ENCODE measurements at regions not wholly inside any gene's neighbourhood (a gene's known extent, or its start where the extent isn't known, plus 50 kb on each side); places are given as distances from the start of the nearest gene placed in this dataset.

GRCh38 chr15:62269504-62269903, 104.4 kb upstream of the C2CD4B start:
- no peak overlapping the region for H3K4me3 ChIP-seq (ENCODE audit: control insufficient read depth, low read depth, low read length)
- DNase-seq (ENCODE audit: low read depth): no peak
- TF ChIP-seq, protein P1, sequence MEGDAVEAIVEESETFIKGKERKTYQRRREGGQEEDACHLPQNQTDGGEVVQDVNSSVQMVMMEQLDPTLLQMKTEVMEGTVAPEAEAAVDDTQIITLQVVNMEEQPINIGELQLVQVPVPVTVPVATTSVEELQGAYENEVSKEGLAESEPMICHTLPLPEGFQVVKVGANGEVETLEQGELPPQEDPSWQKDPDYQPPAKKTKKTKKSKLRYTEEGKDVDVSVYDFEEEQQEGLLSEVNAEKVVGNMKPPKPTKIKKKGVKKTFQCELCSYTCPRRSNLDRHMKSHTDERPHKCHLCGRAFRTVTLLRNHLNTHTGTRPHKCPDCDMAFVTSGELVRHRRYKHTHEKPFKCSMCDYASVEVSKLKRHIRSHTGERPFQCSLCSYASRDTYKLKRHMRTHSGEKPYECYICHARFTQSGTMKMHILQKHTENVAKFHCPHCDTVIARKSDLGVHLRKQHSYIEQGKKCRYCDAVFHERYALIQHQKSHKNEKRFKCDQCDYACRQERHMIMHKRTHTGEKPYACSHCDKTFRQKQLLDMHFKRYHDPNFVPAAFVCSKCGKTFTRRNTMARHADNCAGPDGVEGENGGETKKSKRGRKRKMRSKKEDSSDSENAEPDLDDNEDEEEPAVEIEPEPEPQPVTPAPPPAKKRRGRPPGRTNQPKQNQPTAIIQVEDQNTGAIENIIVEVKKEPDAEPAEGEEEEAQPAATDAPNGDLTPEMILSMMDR (IDR thresholded peaks at IDR 0.05; ENCODE audit: control insufficient read depth, insufficient read depth, low read depth, low read length, missing control alignments): no peak

DNA sequence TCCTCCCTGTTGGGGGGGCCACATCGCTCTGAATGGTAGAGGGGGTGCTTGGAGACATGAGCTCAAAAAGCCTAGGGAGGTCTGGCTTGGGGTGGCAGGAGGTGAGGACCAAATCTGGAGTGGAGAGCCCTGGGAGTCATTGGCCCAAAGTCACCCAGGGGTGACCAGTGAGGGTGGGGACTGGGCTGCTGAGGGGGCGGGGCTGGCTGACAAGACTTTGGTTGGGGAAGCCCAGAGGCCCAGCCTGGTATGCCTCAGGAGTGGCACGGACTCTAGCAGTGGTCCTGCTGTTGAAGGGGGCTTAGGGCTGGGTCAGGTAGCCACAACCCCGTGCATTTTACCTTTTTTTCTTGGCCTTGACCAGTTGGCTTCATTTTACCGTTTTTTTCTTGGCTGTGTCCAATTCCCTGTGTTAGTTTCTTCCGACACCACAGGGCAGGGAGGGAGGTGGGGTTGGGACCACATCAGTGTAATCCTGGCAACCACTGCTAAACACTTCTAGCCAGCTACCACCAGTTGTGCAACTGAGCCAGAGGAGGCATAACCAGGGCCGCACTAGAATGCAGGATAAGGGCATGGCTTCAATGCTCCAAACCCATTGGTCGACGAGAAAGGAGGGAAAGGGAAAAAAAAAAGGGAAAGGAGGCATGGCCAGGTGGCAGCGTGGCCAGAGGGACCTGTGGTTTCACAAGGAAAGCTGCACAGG, 105.3 kb upstream of the C2CD4B start:
- H3K4me3 ChIP-seq (ENCODE audit: control insufficient read depth, low read depth, low read length): no peak overlapping the region
- DNase-seq (ENCODE audit: low read depth): no peak
- TF ChIP-seq, protein P1 (IDR thresholded peaks at IDR 0.05; ENCODE audit: control insufficient read depth, insufficient read depth, low read depth, low read length, missing control alignments): no peak

- TF ChIP-seq, protein P1 (IDR thresholded peaks at IDR 0.05; ENCODE audit: control insufficient read depth, insufficient read depth, low read depth, low read length, missing control alignments): no peak
- no peak overlapping the region for H3K4me3 ChIP-seq (ENCODE audit: control insufficient read depth, low read depth, low read length)
- no peak for DNase-seq (ENCODE audit: low read depth)
Measured at GRCh38 chr15:62272290-62272689, 107.2 kb upstream of the C2CD4B start.

DNA sequence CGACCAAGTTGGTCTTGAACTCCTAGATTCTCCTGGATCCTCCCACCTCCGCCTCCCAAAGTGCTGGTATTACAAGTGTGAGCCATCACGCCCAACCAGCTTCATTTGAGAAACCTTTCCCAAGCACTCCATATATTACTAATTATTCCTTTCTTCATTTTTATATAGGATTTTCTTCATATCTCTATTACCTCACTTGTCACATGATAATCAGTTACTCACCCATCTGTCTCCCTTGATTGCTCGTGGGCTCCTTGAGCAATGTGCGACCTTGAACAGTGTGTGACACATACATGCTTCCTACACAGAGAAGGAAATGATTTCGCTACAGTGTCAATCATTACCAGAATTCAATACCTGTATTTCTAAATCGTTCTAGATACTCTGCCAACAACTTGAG, 110.7 kb upstream of the C2CD4B start:
- TF ChIP-seq, protein P1 (IDR thresholded peaks at IDR 0.05; ENCODE audit: control insufficient read depth, insufficient read depth, low read depth, low read length, missing control alignments): no peak
- H3K4me3 ChIP-seq (ENCODE audit: control insufficient read depth, low read depth, low read length): no peak overlapping the region
- DNase-seq (ENCODE audit: low read depth): no peak

- TF ChIP-seq, protein P1 (IDR thresholded peaks at IDR 0.05; ENCODE audit: control insufficient read depth, insufficient read depth, low read depth, low read length, missing control alignments): no peak
- H3K4me3 ChIP-seq (ENCODE audit: control insufficient read depth, low read depth, low read length): no peak overlapping the region
- DNase-seq (ENCODE audit: low read depth): no peak
Measured at GRCh38 chr15:62277816-62278394, 112.8 kb upstream of the C2CD4B start.

DNA sequence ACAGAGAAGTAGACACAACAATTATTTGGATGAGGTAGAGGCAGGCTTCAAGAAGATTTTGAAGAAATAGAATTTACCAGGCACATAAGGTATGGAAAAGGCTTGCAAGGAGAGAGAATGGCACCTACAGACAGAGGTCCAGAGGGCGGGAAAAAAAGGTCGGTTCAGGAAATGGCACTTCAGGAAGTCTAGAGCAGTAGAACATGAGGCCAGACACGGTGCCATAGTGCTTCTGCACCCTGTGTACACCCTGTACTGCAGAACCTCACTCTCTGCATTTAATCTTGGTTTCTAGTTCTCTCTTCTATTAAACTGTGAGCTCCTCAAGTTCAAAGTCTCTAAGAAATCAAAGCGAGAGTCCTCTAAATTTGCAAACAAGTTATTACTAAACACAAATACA, 113.4 kb upstream of the C2CD4B start:
- TF ChIP-seq, protein P1 (IDR thresholded peaks at IDR 0.05; ENCODE audit: control insufficient read depth, insufficient read depth, low read depth, low read length, missing control alignments): no peak
- no peak overlapping the region for H3K4me3 ChIP-seq (ENCODE audit: control insufficient read depth, low read depth, low read length)
- no peak for DNase-seq (ENCODE audit: low read depth)

Data from AG09309 (cell line).